ENCODE measurements at regions not wholly inside any gene's neighbourhood (a gene's known extent, or its start where the extent isn't known, plus 50 kb on each side); places are given as distances from the start of the nearest gene placed in this dataset.
A peak's percentile ranks its signal among the peaks of the same experiment; 100 is the strongest.
"Not testable (repeated sequence)": the region's sequence is repeated elsewhere in the genome, so short reads cannot be mapped to it uniquely, and the experiment has no call there.

GRCh38 chr11:69915151-69915500 lies 95.9 kb upstream of the FGF3 start:
- no peak overlapping the region for H3K27ac ChIP-seq
- no peaks in the 10 kb centered on the region for H3K4me1 ChIP-seq
- H3K4me3 ChIP-seq = no peak overlapping the region
- no peak for DNase-seq
- no peaks in the 10 kb centered on the region for H3K9me3 ChIP-seq (replicated peaks)
- H3K36me3 ChIP-seq = no peaks in the 10 kb centered on the region
- H3K27me3 ChIP-seq = 0 out of 2 replicates have a peak, but pooled peaks cover 4% of the 10 kb centered on the region

GRCh38 chr11:69915501-69916250 lies 96.5 kb upstream of the FGF3 start:
- H3K4me3 ChIP-seq = no peak overlapping the region
- no peak overlapping the region for H3K27ac ChIP-seq

GRCh38 chr11:69916251-69916649 lies 97.0 kb upstream of the FGF3 start:
- not testable (repeated sequence) for H3K9me3 ChIP-seq (replicated peaks); H3K4me1 ChIP-seq; DNase-seq; H3K27ac ChIP-seq; H3K36me3 ChIP-seq; H3K4me3 ChIP-seq; H3K27me3 ChIP-seq

More at GRCh38 chr11:69915501-69916250, 96.5 kb upstream of the FGF3 start:
- peak; percentile 71 to 79 for DNase-seq
- Histone ChIP-seq H3K9me3 (replicated peaks) (no peaks in the 10 kb centered on the region), H3K27me3 (0 out of 2 replicates have a peak, but pooled peaks cover 4% of the 10 kb centered on the region), H3K36me3 (no peaks in the 10 kb centered on the region), H3K4me1 (no peaks in the 10 kb centered on the region)

GRCh38 chr11:69916806-69917387 lies 97.7 kb upstream of the FGF3 start:
- H3K27me3 ChIP-seq = 0 out of 2 replicates have a peak, but pooled peaks cover 4% of the 10 kb centered on the region
- no peak overlapping the region for H3K4me3 ChIP-seq
- DNase-seq = no peak
- no peaks in the 10 kb centered on the region for H3K36me3 ChIP-seq
- no peak overlapping the region for H3K27ac ChIP-seq
- H3K4me1 ChIP-seq = no peaks in the 10 kb centered on the region
- no peaks in the 10 kb centered on the region for H3K9me3 ChIP-seq (replicated peaks)

- Histone ChIP-seq H3K36me3 (no peaks in the 10 kb centered on the region), H3K9me3 (replicated peaks) (no peaks in the 10 kb centered on the region), H3K27ac (no peak overlapping the region), H3K4me1 (no peaks in the 10 kb centered on the region), H3K4me3 (no peak overlapping the region), H3K27me3 (0 out of 2 replicates have a peak, but pooled peaks cover 4% of the 10 kb centered on the region)
- no peak for DNase-seq
Measured at GRCh38 chr11:69917529-69917928, 98.3 kb upstream of the FGF3 start.

GRCh38 chr11:69918231-69918937 lies 99.2 kb upstream of the FGF3 start:
- Histone ChIP-seq H3K4me1 (no peaks in the 10 kb centered on the region), H3K4me3 (no peak overlapping the region), H3K27ac (no peak overlapping the region), H3K9me3 (replicated peaks) (no peaks in the 10 kb centered on the region), H3K36me3 (no peaks in the 10 kb centered on the region), H3K27me3 (0 out of 2 replicates have a peak, but pooled peaks cover 4% of the 10 kb centered on the region)
- DNase-seq = no peak

- no peak overlapping the region for H3K4me3 ChIP-seq
- H3K36me3 ChIP-seq = no peaks in the 10 kb centered on the region
- DNase-seq = peak; percentile 48 to 62
- H3K27ac ChIP-seq = no peak overlapping the region
- no peaks in the 10 kb centered on the region for H3K4me1 ChIP-seq
- H3K27me3 ChIP-seq = 0 out of 2 replicates have a peak, but pooled peaks cover 4% of the 10 kb centered on the region
- no peaks in the 10 kb centered on the region for H3K9me3 ChIP-seq (replicated peaks)
Measured at GRCh38 chr11:69918938-69919650, 99.9 kb upstream of the FGF3 start.

GRCh38 chr11:69919659-69920344 lies 100.6 kb upstream of the FGF3 start:
- Histone ChIP-seq H3K27me3 (0 out of 2 replicates have a peak, but pooled peaks cover 4% of the 10 kb centered on the region), H3K9me3 (replicated peaks) (no peaks in the 10 kb centered on the region), H3K4me3 (no peak overlapping the region), H3K4me1 (no peaks in the 10 kb centered on the region), H3K27ac (no peak overlapping the region), H3K36me3 (no peaks in the 10 kb centered on the region)
- no peak for DNase-seq

GRCh38 chr11:69920345-69921127 lies 101.3 kb upstream of the FGF3 start:
- Histone ChIP-seq H3K9me3 (replicated peaks) (no peaks in the 10 kb centered on the region), H3K27me3 (0 out of 2 replicates have a peak, but pooled peaks cover 4% of the 10 kb centered on the region), H3K4me1 (no peaks in the 10 kb centered on the region), H3K4me3 (no peak overlapping the region), H3K36me3 (no peaks in the 10 kb centered on the region), H3K27ac (no peak overlapping the region)
- no peak for DNase-seq

- no peak for DNase-seq
- no peaks in the 10 kb centered on the region for H3K36me3 ChIP-seq
- no peaks in the 10 kb centered on the region for H3K4me1 ChIP-seq
- no peak overlapping the region for H3K27ac ChIP-seq
- no peaks in the 10 kb centered on the region for H3K27me3 ChIP-seq
- H3K9me3 ChIP-seq (replicated peaks) = no peaks in the 10 kb centered on the region
- no peak overlapping the region for H3K4me3 ChIP-seq
Measured at GRCh38 chr11:69921128-69922014, 102.2 kb upstream of the FGF3 start.

- DNase-seq = no peak
- H3K27ac ChIP-seq = no peak overlapping the region
- no peaks in the 10 kb centered on the region for H3K4me1 ChIP-seq
- H3K27me3 ChIP-seq = no peaks in the 10 kb centered on the region
- no peak overlapping the region for H3K4me3 ChIP-seq
- no peaks in the 10 kb centered on the region for H3K36me3 ChIP-seq
- no peaks in the 10 kb centered on the region for H3K9me3 ChIP-seq (replicated peaks)
Measured at GRCh38 chr11:69922015-69922595, 102.9 kb upstream of the FGF3 start.

GRCh38 chr11:69922596-69923111 lies 103.4 kb upstream of the FGF3 start:
- Histone ChIP-seq H3K36me3 (no peaks in the 10 kb centered on the region), H3K4me3 (no peak overlapping the region), H3K27me3 (no peaks in the 10 kb centered on the region), H3K27ac (no peak overlapping the region), H3K4me1 (no peaks in the 10 kb centered on the region), H3K9me3 (replicated peaks) (no peaks in the 10 kb centered on the region)
- no peak for DNase-seq

All from SJCRH30 (cell line).